HG02943 (cell line): ENCODE measurements at regions not wholly inside any gene's neighbourhood (a gene's known extent, or its start where the extent isn't known, plus 50 kb on each side); places are given as distances from the start of the nearest gene placed in this dataset.

Source experiments
- ATAC-seq: cut with Tn5 transposase; IDR thresholded peaks from one replicate; pipeline ENCODE4 v1.9.1; 2021; ENCODE audit warnings: mild to moderate bottlenecking, low read depth, moderate library complexity; ENCODE audit not compliant: unreplicated experiment

DNA sequence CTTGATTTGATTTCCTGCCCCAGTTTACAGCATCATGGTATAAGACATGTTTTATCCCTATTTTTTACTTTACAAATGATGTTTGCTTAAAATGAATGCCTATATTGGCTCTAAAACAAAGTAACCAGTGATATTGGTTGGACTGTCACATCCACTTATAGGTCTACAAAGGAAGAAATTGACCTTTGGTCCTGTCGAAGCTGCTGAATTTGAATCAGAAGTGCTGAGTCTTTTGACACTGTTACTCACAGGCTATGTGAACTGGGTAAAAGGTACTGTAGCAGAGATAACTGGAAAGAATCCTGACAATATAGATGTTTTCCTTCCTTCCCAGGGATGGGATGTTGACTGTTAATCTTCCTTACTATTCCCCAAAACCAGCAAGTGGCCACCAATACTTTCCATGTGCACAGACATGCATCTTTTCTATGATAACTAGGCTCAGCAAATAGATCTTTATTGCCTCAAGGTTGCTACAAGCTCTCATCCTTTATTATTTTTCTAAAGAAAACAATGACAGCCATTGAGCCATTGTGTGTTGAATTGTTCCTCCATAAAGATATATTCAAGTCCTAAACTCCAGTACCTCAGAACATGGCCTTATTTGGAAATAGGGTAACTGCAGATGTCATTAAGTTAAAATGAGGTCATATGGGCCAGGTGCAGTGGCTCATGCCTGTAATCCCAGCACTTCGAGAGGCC lies 175.9 kb upstream of the NR5A2 start:
- no peak for ATAC-seq

DNA sequence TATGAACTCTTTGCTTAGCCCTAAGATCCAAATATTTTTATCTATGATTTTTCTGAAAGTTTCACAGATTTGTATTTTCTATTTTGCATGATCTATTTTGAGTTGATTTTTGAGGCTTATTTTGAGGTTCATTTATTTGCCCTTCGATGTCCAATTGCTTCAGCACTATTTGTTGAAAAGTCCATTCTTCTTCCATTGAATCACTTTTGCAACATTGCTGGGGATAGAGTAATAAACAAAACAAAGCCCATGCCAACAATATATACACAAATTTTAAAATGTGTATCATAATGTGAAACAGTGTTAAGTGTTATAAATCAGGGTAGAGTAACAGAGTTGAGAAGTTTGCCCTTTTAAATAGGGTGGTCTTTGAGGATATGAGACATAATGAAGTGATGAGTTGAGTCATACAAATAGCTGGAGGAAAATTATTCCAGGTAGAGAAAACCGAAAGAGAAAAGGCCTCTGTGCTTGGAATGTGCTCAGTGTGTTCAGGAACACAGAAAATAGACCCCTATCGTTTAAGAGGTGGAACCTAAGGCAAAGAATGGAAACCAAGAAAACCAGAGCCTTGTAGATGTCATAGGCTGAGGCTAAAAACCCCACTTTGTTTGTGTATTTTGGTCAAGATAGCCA lies 172.7 kb upstream of the NR5A2 start:
- no peak for ATAC-seq

DNA sequence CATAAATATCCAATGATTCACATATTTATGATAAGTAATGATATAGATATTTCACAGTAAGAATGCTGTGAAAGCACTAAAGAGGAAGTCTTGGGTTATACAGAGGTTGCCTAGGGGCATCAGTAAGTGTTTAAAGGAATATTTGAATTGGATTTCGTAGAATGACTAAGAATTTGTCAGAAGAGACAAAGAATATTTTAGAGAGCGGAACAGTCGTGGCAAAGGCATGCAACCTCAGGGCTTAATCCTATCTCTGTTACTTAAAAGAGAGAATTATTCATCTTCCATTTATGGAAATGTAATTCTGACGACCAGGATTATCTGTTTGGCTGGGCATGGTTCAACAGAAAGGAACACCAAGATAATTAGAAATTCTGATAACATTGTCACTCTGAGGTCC lies 171.9 kb upstream of the NR5A2 start:
- no peak for ATAC-seq

DNA sequence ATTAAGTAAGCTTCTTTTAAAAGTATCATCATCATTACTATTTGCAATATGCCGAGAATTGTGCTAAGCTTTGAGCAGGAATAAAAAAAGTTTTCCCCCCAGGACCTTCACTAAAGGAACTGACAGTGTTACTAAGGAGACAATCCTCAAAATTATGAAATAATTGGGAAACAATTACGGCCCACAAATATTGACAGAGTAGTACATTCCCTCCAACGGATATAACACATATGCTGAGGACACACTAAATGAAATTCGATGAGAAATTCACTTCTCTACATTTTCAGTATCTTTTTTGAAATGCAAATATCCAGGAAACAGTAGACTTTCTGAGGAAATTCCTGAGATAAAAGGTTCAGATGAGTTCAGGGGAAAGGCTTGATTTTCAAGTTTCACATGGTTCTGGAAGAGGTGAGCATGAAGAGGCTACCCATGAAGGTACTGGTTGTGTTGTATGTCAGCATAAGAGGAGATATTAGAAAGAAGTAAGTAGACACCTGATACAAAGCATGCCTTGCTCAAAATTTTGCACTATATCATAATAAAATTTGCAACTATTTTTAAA lies 171.2 kb upstream of the NR5A2 start:
- no peak for ATAC-seq

DNA sequence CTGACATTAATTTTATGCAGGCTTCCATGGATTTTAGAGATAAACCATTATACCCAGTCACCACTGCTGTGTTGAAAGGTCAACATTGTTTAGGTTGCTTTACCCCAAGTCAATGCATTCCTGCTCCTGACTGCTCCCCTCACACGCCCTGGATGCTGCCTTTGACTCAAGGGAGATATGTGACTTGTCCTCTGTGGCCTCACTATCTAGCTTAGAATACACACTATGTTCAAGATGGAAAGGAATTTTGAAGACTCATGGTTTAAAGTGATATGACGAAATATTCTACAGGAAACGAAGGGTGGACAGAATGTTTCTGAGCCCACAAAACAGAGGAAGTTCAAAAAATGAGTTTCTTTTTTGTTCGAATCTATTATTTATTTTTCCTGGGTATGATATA lies 170.4 kb upstream of the NR5A2 start:
- ATAC-seq: no peak

DNA sequence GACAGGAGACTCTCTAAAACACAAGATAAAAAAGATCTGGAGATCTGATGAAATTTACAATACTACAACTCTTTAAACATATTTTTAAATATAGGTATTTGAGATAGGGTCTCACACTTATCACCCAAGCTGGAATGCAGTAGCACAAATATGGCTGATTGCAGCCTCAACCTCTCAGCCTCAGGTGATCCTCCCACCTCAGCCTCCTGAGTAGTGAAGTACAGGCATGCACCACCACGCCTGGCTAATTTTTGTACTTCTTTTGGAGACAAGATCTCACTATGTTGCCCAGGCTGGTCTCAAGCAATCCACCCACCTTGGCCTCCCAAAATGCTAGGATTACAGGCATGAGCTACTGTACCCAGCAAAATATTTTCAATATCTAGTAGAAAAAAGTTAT lies 170.0 kb upstream of the NR5A2 start:
- ATAC-seq: no peak

DNA sequence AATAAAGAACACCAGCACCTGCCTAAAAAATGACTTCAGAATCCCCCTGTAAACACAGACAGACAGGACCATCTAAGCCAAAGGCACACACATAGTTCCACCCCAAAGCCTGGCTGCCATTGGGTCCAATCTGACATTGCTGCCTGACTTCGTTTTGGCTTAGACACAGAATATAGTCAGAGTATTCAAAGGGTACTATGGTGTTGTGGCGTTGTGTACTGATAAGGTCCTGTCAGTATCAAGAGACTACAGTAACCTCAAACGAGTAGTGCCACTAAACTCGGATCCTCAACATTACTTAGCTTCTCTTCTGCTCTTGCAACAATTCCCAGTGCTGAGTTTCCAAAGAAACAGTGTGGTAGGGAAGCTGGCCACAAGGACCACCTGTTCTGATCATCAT lies 169.3 kb upstream of the NR5A2 start:
- ATAC-seq: no peak

DNA sequence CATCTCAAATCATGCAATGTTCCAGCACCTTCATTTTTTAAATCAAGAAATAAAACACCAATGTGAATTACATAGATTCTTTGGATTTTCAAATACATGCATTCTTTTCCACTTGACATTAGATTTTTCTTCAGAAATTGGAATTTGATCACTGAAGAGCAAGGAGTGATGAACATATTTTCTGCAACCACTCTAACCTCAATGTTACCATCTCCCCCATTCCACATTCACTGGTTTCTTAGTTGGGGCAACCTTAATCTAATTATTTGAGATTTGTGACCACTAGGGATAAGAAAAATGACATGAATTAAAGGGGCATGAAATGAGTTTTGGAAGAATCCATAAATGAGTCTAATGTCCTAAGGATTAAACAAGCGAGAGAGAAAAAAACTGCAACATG lies 168.7 kb upstream of the NR5A2 start:
- no peak for ATAC-seq

DNA sequence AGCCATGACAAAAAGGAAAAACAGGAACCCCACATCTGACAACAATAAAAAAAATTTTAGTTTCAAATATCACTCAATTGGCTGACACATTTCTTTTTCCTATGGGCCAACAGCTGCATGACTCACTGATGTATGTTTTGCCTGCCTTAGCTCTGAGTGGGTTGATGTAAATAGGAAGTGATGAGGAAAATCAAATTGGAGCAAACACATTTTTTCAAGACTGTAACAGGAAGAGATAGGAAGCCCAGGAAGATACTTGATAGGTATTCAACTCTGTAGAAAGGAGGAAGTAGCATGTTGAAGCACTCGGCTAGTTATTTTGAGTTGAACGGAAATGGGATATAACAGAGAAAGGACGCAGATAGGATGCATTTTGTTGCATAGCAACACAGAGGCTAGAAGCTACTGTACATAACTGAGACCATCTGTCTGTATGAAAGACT lies 168.0 kb upstream of the NR5A2 start:
- no peak for ATAC-seq

DNA sequence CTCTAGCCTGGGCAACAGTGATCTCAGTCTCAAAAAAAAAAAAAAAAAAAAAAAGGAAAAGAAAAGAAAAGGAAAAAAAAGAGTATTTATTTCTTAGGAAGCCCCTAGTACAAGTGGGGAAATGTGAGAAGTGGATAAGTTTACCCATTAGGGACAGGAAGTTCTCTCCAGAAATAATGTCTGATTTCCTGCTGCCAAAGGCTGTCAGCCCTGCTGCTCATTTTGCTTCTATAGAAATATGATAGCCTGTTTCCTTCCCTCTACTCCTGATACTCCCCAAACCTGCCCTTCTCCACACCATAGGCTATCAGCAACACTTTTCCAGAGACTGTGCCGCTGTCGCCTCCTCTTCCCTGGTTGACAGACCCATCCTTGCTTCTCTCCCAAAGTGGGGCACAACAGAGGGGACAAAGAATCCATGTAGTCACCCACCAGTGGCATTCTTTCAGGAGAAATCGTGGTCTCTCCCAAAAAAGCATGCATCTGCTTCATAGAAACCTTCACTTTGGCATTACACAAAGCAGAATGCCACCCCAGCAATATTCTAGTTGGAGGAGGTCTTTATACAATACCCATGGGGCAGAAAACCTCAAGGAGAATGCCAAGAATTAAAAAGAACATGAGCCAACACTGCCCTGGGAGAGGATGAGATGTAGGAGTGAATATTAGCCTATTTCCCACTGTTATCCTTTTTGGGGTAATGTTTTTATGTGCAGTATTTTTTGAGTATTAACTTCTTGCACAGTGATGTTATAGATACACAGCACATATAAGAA lies 166.3 kb upstream of the NR5A2 start:
- no peak for ATAC-seq

DNA sequence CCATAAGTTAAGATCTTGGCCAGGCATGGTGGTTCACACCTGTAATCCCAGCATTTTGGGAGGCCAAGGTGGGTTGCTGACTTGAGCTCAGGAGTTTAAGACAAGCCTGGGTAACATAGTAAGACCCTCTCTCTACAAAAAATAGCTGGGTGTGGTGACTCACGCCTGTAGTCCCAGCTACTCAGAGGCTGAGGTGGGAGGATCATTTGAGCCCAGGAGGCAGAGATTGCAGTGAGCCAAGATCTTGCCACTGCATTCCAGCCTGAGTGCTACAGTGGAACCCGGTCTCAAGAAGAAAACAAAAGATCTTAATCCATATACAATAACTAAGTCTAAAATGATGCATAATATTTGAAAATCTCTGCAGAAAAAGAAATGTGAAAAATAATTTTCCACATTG lies 165.5 kb upstream of the NR5A2 start:
- ATAC-seq: no peak

DNA sequence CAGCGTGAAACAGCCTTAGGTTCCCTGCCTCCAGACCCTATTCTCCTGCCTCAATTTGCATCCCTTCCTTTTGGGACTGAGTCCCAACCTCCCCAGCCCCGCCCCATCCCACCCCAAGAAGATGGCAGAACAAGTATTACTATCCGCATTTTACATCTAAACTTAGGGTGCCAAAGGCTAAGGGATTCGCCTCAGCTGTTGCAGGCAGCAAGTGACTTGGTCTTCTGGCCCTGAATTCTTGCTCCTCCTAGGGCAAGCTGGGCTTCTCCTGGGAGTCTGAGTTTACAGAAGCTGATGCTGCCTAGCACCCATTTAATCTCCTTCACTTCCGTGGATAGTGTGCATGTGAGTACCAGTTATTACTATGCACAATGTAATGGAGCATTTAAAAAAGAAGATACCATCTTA lies 161.3 kb upstream of the NR5A2 start:
- ATAC-seq: no peak

DNA sequence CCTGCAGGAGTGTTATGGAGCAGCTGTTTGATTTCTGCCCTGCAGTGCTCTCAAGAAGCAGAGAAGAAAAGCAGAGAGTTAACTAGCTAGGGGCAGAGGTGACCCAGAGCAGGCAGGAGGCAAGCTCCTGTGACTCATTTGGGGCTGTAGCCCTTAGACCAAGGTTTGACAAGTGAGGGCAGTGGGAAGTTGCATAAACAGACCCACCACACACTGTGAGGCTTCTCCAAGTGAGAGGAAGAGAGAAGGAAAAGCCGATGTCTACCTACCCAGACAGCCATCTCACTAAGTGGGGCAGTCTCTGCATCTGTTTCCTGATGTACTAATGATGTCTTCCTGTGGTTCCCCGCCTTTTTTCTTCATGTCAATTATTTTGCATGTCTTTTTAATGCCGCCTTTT lies 159.9 kb upstream of the NR5A2 start:
- ATAC-seq: no peak

DNA sequence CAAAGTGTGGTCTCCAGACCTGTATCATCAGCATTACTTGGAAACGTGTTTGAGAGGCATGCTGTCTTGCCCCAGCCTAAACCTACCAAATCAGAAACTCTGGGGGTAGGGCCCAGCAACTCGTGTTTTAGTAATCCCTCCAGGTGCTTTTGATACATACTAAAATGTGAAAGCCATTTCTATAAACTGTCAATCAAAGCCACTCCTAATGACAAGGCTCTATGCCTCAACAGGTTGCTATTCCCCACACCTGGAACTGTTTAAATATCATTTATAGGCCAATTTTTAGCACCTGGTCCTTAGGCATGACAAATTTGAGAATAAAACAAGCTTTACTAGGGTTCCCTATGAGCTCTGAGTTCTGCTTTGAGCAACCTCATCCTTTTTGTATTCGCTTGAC lies 158.7 kb upstream of the NR5A2 start:
- ATAC-seq: no peak

DNA sequence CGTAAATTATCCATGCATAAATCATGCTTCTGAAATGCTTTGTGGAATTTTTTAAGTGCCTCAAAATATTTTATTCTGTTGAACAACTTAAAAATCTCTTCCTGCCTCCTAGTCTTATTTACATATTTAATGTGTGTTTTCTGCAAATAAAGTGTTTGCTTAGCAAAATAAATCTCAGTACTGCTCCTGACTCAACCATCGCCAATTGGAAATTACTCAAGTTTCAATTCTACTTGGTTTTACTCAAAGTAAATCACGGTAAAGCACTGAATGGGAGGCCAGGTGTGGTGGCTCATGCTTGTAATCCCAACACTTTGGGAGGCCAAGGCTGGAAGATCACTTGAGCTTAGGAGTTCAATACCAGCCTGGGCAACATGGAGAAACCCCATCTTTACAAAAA lies 152.2 kb upstream of the NR5A2 start:
- ATAC-seq: no peak

DNA sequence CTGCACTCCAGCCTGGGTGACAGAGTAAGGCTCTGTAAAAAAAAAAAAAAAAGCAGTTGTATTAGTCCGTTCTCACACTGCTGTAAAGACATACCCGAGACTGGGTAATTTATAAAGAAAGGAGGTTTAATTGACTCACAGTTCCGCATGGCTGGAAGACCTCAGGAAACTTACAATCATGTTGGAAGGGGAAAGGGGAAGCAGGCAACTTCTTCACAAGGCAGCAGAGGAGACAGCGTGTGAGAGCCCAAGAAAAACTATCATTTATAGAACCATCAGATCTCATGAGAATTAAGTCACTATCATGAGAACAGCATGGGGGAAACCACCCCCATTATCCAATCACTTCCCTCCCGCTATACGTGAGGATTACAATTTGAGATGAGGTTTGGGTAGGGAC lies 151.7 kb upstream of the NR5A2 start:
- no peak for ATAC-seq

DNA sequence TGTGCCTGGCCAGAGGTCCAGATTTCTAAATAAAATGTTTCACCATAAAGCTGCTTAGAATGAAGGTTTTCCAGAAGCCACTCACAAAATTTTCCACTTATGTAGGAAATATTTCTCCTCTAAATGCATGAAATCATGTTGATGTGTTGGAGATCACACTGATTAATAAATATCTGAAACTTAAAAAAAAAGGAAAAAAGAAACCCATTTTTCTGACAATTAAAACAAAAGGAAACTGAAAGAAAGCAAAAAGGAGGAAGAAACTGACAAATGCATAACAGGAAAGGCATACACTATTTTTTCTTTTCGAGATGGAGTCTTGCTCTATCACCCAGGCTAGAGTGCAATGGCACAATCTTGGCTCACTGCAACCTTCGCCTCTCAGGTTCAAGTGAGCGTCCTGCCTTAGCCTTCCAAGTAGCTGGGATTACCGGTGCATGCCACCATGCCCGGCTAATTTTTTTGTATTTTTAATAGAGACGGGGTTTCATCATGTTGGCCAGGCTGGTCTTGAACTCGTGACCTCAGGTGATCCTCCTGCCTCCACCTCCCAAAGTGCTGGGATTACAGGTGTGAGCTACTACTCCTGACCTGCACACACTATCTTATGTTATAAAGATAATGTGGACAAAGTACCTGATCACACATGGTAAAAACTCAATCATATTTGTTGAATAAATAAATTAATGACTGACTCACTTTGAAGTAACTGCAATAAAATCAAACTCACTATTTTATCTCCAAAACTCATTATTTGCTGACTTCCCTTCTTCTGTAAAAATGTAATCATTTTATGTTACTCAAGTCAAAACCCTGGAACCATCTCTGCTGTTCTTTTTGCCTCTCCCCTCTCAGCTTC lies 149.8 kb upstream of the NR5A2 start:
- no peak for ATAC-seq

DNA sequence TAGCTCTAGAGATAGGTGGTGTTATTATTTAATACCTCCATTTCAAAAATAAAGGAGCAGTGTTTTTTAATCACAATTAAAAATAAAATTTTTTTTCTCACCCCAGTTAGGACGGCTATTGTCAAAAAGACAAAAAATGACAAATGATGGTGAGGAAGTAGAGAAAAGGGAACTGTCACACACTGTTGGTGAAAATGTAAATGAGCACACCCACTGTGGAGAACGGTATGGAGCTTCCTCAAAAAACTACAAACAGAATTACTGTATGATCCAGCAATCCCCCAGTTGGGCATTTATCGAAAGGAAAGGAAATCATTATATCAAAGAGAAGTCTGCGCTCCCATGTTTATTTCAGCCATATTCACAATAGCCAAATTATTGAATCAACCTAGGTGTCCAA lies 148.7 kb upstream of the NR5A2 start:
- ATAC-seq: no peak

DNA sequence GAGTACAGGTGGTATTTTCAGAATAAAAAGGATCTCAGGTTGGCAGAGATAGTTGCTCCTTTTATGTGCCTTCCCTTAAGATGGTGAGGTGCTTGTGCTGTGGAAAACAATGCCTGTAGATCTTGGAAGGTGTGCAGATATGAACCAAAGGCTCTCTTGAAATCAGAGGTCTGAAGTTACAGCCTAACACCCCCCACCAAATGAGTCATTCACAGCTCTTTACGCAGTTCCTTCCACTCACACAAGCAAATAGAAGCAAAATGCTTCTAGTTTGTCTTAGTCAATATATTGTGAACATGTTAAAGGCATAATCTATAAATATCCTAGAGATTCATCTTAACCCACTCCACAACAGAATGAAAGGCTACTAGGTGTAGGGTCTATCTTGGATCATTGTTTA lies 128.9 kb upstream of the NR5A2 start:
- no peak for ATAC-seq

DNA sequence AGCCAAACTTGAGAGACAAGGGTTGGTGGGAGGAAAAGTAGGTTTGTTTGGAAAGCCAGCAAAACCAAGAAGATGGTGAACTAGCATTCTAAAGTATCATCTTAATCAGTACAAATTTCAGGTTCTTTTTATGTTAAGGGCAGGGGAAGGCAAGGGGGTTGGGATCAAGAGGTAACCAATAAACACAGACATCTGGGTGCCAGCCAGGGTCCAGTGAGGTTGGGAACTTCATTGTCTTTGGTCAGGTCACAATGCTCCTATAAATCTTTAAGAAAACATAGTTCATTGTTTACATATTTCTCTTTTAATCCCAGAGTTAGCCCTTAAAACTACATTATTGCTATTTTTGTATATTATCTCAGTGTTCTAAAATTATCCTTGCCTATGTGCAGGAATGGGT lies 126.2 kb upstream of the NR5A2 start:
- ATAC-seq: no peak

DNA sequence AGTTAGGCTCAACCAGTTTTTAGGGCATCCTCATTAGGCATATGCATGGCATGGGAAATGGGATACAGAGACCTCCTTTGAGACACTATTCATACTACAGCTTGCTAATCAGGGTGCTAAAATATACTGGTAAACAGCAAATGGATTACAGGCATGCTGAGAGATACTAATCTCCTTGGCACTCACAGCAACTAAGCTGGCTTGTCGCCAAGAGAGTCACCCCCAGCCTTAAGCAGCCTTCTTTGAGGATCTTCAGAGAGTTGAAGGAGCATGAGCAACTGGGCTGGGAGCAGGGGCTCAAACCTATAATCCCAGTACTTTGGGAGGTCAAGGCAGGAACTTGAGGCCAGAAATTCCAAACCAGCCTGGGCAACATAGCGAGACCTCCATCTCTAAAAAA lies 120.1 kb upstream of the NR5A2 start:
- no peak for ATAC-seq
